Vagina (tissue), 2 donors: ENCODE measurements at regions not wholly inside any gene's neighbourhood (a gene's known extent, or its start where the extent isn't known, plus 50 kb on each side); places are given as distances from the start of the nearest gene placed in this dataset.

Experiments used
- DNase-seq, 2 donors: peaks; one replicate each; pipeline ENCODE4 v3.0.0-alpha.2; 2017; ENCODE audit errors: extremely low spot score in 2 of 2
- H3K27ac ChIP-seq: fragments of 200-600 bp; sonication (generic); one replicate; pipeline ENCODE4 v1.5.1; 2019
- H3K27me3 ChIP-seq: fragments of 200-600 bp; sonication (generic); one replicate; pipeline ENCODE4 v1.5.1; 2019
- H3K36me3 ChIP-seq, 2 donors: fragments of 200-600 bp; sonication (generic); one replicate each; pipeline ENCODE4 v1.5.1; 2017 to 2019
- H3K4me1 ChIP-seq: fragments of 200-600 bp; sonication (generic); one replicate; pipeline ENCODE4 v1.5.1; 2019
- H3K4me3 ChIP-seq, 2 donors: fragments of 200-600 bp; sonication (generic); 1 replicate in 1 of 2; 2 replicates in 1 of 2; pipeline ENCODE4 v1.5.1; 2016 to 2019
- H3K9me3 ChIP-seq: fragments of 200-600 bp; sonication (generic); one replicate; pipeline ENCODE4 v1.5.1; 2019
- CTCF ChIP-seq, 3 experiments: fragments of 450-650 bp in 2 of 3; fragments of 200-600 bp in 1 of 3; sonication (generic) in 1 of 3; IDR thresholded peaks; one replicate each; pipeline ENCODE4 v1.5.1; 2017 to 2019; ENCODE audit warnings: antibody characterized with exemption in 3 of 3, mild to moderate bottlenecking in 2 of 3, moderate library complexity in 2 of 3
- POLR2A ChIP-seq, 2 donors: fragments of 450-650 bp; IDR thresholded peaks; one replicate each; pipeline ENCODE4 v1.6.1; 2017; ENCODE audit warnings: antibody characterized with exemption in 2 of 2, mild to moderate bottlenecking in 2 of 2, moderate library complexity in 2 of 2
- POLR2AphosphoS5 ChIP-seq, 2 donors: sonication (generic); formaldehyde crosslinking; IDR thresholded peaks; one replicate each; pipeline ENCODE4 v1.9.0; 2017; ENCODE audit warnings: antibody characterized with exemption in 2 of 2, mild to moderate bottlenecking in 2 of 2, low read depth in 1 of 2; ENCODE audit not compliant: insufficient read depth in 1 of 2
- intact Hi-C: fragments of 100-400 bp; cut with DNase I; formaldehyde crosslinking; loops from one replicate; pipeline ENCODE4 v1.15.1; 2023

GRCh38 chr2:122251158-122251557, 495.7 kb downstream of the TSN start:
- Histone ChIP-seq H3K27me3 (no peaks in the 10 kb centered on the region), H3K4me3 (no peak overlapping the region), H3K9me3 (no peaks in the 10 kb centered on the region), H3K27ac (no peak overlapping the region), H3K36me3 (no peaks in the 10 kb centered on the region), H3K4me1 (no peaks in the 10 kb centered on the region)
- TF ChIP-seq POLR2AphosphoS5 (IDR thresholded peaks at IDR 0.05; ENCODE audit: insufficient read depth in 1 of 2, low read depth in 1 of 2) (no peak), CTCF (IDR thresholded peaks at IDR 0.05) (no peak), POLR2A (IDR thresholded peaks at IDR 0.05) (no peak)
- intact Hi-C loops = no loop called here
- DNase-seq = no peak

GRCh38 chr2:122251566-122251965, 496.1 kb downstream of the TSN start:
- TF ChIP-seq POLR2AphosphoS5 (IDR thresholded peaks at IDR 0.05; ENCODE audit: insufficient read depth in 1 of 2, low read depth in 1 of 2) (no peak), POLR2A (IDR thresholded peaks at IDR 0.05) (no peak), CTCF (IDR thresholded peaks at IDR 0.05) (no peak)
- intact Hi-C loops = no loop called here
- Histone ChIP-seq H3K27me3 (no peaks in the 10 kb centered on the region), H3K36me3 (no peaks in the 10 kb centered on the region), H3K4me1 (no peaks in the 10 kb centered on the region), H3K4me3 (no peak overlapping the region), H3K27ac (no peak overlapping the region), H3K9me3 (no peaks in the 10 kb centered on the region)
- no peak for DNase-seq

GRCh38 chr2:122255924-122256323, 500.5 kb downstream of the TSN start:
- H3K4me3 ChIP-seq = no peak overlapping the region
- no peaks in the 10 kb centered on the region for H3K27me3 ChIP-seq
- intact Hi-C loops = no loop called here
- DNase-seq = no peak
- no peak overlapping the region for H3K27ac ChIP-seq
- H3K36me3 ChIP-seq = no peaks in the 10 kb centered on the region
- H3K9me3 ChIP-seq = no peaks in the 10 kb centered on the region
- H3K4me1 ChIP-seq = no peaks in the 10 kb centered on the region
- TF ChIP-seq CTCF (IDR thresholded peaks at IDR 0.05) = no peak

- Histone ChIP-seq H3K27me3 (no peaks in the 10 kb centered on the region), H3K4me1 (no peaks in the 10 kb centered on the region), H3K27ac (no peak overlapping the region), H3K4me3 (no peak overlapping the region), H3K9me3 (no peaks in the 10 kb centered on the region), H3K36me3 (no peaks in the 10 kb centered on the region)
- intact Hi-C loops = no loop called here
- no peak for DNase-seq
- TF ChIP-seq POLR2AphosphoS5 (IDR thresholded peaks at IDR 0.05; ENCODE audit: insufficient read depth in 1 of 2, low read depth in 1 of 2) = no peak
- TF ChIP-seq POLR2A (IDR thresholded peaks at IDR 0.05) = no peak
- TF ChIP-seq CTCF (IDR thresholded peaks at IDR 0.05) = no peak
Observed at GRCh38 chr2:122261911-122262310, 506.5 kb downstream of the TSN start.

GRCh38 chr2:122263746-122264145, 508.3 kb downstream of the TSN start:
- Histone ChIP-seq H3K4me1 (no peaks in the 10 kb centered on the region), H3K9me3 (no peaks in the 10 kb centered on the region), H3K27ac (no peak overlapping the region), H3K36me3 (no peaks in the 10 kb centered on the region), H3K27me3 (no peaks in the 10 kb centered on the region), H3K4me3 (no peak overlapping the region)
- DNase-seq = no peak
- TF ChIP-seq CTCF (IDR thresholded peaks at IDR 0.05) (no peak), POLR2AphosphoS5 (IDR thresholded peaks at IDR 0.05; ENCODE audit: insufficient read depth in 1 of 2, low read depth in 1 of 2) (no peak), POLR2A (IDR thresholded peaks at IDR 0.05) (no peak)
- intact Hi-C loops = no loop called here
